Ishikawa (cell line): ENCODE measurements at regions not wholly inside any gene's neighbourhood (a gene's known extent, or its start where the extent isn't known, plus 50 kb on each side); places are given as distances from the start of the nearest gene placed in this dataset.

Experiments used
- CEBPB ChIP-seq: IDR thresholded peaks from 2 replicates; pipeline ENCODE4 v1.6.1; 2012
- CREB1 ChIP-seq: IDR thresholded peaks from 2 replicates; pipeline ENCODE4 v1.6.1; 2012; ENCODE audit warnings: low read depth
- EGR1 ChIP-seq: IDR thresholded peaks from 2 replicates; pipeline ENCODE4 v1.6.1; 2012
- EP300 ChIP-seq: IDR thresholded peaks from 2 replicates; pipeline ENCODE4 v1.6.1; 2012; ENCODE audit warnings: borderline replicate concordance
- FOXM1 ChIP-seq: IDR thresholded peaks from 2 replicates; pipeline ENCODE4 v1.6.1; 2012; ENCODE audit warnings: low read depth, borderline replicate concordance
- MAX ChIP-seq: IDR thresholded peaks from 2 replicates; pipeline ENCODE4 v1.6.1; 2012
- NFIC ChIP-seq: IDR thresholded peaks from 2 replicates; pipeline ENCODE4 v1.6.1; 2012
- RAD21 ChIP-seq: IDR thresholded peaks from 2 replicates; pipeline ENCODE4 v1.6.1; 2012; ENCODE audit warnings: low read depth
- REST ChIP-seq: IDR thresholded peaks from 2 replicates; pipeline ENCODE4 v1.6.1; 2012; ENCODE audit warnings: low read depth, mild to moderate bottlenecking
- TAF1 ChIP-seq: IDR thresholded peaks from 2 replicates; pipeline ENCODE4 v1.6.1; 2012; ENCODE audit warnings: low read depth, mild to moderate bottlenecking
- TCF12 ChIP-seq: IDR thresholded peaks from 2 replicates; pipeline ENCODE4 v1.6.1; 2012; ENCODE audit warnings: low read depth
- TEAD4 ChIP-seq: IDR thresholded peaks from 2 replicates; pipeline ENCODE4 v1.6.1; 2012
- USF1 ChIP-seq: IDR thresholded peaks from 2 replicates; pipeline ENCODE4 v1.6.1; 2012
- YY1 ChIP-seq: IDR thresholded peaks from 2 replicates; pipeline ENCODE4 v1.6.1; 2012; ENCODE audit warnings: low read depth

- TF ChIP-seq CREB1 (no peak), YY1 (no peak), TEAD4 (no peak), MAX (no peak), CEBPB (no peak), FOXM1 (no peak), RAD21 (no peak), TAF1 (no peak), EP300 (no peak), NFIC (no peak), USF1 (no peak), TCF12 (no peak), EGR1 (no peak), REST (no peak)
Measured at GRCh38 chr17:34711646-34712045, 132.3 kb downstream of the TMEM132E start.
